ENCODE measurements at regions not wholly inside any gene's neighbourhood (a gene's known extent, or its start where the extent isn't known, plus 50 kb on each side); places are given as distances from the start of the nearest gene placed in this dataset.

DNA sequence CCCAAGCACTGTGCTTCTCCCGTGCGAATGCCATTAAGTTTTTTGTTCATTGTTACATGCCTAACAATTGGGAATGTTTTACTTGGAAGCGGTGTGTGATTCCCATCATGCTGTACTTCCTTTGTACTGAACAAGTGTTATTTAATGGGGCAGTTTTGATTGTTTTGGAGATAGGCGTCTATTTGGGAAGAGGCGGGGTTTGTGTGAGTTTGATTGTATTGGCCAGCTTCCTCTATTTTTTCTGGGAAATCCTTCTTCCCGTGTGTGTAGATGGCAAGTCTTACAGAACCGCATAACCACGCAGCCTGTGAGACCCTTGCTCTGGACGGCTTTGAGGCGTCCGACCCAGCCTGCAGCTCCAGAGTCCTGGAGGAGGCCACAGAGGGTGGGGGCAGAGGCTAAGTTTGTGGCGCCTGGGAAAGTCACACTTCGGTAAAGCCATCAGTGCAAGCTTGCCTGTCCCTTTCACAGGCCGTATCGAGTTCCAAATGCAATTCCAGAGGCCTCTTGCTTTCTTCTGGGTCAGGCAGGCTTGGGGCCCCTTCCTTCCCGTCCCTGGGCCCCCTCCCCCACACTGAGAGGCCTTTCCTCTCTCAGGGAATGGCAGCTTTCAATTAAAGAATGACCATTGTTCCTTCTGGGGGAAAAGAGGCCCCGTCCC, 210.3 kb downstream of the TOMM20 start:
- H3K27ac ChIP-seq (ENCODE audit: low read depth in 2 of 2, low read length in 1 of 2) = no peak overlapping the region
- H3K4me2 ChIP-seq = no peak overlapping the region
- POLR2A ChIA-PET = no interaction called here
- CTCF ChIA-PET = interaction anchor here (0.8 kb wide), 2 partner anchors 10 to 431 kb away, joined by 5 read pairs; no protein-coding TSS in a partner anchor
- 88% methylated on average over 10 of the region's 17 CpGs for WGBS (ENCODE audit: low lambda C conversion rate)
- DNase-seq = no peak
- H3K9ac ChIP-seq = no peak overlapping the region
- no peaks in the 10 kb centered on the region for H3K9me3 ChIP-seq
- H3K36me3 ChIP-seq (replicated peaks in 1 of 2; ENCODE audit: control insufficient read depth in 1 of 2, insufficient read depth in 2 of 2, low read length in 1 of 2) = no peaks in the 10 kb centered on the region
- TF ChIP-seq NFIC (IDR thresholded peaks at IDR 0.05; ENCODE audit: borderline replicate concordance) (no peak), FOXM1 (IDR thresholded peaks at IDR 0.05; ENCODE audit: low read depth) (no peak), REST (IDR thresholded peaks at IDR 0.05; ENCODE audit: low read depth, low read length) (no peak), RFX5 (IDR thresholded peaks at IDR 0.05; ENCODE audit: low read length) (no peak), RAD21 (IDR thresholded peaks at IDR 0.05; ENCODE audit: low read length) (no peak), TAF1 (IDR thresholded peaks at IDR 0.05; ENCODE audit: borderline replicate concordance, low read depth, low read length) (no peak), FOXJ3 (CRISPR knock-in tag; IDR thresholded peaks at IDR 0.05) (no peak), JUND (IDR thresholded peaks at IDR 0.05) (no peak), MAX (IDR thresholded peaks at IDR 0.05; ENCODE audit: low read depth) (no peak), USF2 (IDR thresholded peaks at IDR 0.05; ENCODE audit: borderline replicate concordance, low read depth, low read length) (no peak), NRF1 (IDR thresholded peaks at IDR 0.05; ENCODE audit: low read depth, low read length) (no peak), EP300 (IDR thresholded peaks at IDR 0.05; ENCODE audit: borderline replicate concordance in 1 of 2, low read depth in 1 of 2, low read length in 1 of 2) (no peak), FOSL2 (IDR thresholded peaks at IDR 0.05; ENCODE audit: borderline replicate concordance, low read depth) (no peak), TEAD4 (IDR thresholded peaks at IDR 0.05; ENCODE audit: borderline replicate concordance, insufficient read depth) (no peak)
- TF ChIP-seq, protein P1, sequence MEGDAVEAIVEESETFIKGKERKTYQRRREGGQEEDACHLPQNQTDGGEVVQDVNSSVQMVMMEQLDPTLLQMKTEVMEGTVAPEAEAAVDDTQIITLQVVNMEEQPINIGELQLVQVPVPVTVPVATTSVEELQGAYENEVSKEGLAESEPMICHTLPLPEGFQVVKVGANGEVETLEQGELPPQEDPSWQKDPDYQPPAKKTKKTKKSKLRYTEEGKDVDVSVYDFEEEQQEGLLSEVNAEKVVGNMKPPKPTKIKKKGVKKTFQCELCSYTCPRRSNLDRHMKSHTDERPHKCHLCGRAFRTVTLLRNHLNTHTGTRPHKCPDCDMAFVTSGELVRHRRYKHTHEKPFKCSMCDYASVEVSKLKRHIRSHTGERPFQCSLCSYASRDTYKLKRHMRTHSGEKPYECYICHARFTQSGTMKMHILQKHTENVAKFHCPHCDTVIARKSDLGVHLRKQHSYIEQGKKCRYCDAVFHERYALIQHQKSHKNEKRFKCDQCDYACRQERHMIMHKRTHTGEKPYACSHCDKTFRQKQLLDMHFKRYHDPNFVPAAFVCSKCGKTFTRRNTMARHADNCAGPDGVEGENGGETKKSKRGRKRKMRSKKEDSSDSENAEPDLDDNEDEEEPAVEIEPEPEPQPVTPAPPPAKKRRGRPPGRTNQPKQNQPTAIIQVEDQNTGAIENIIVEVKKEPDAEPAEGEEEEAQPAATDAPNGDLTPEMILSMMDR (IDR thresholded peaks at IDR 0.05) = no peak
- no peaks in the 10 kb centered on the region for H4K20me1 ChIP-seq (ENCODE audit: insufficient read depth)
- no peaks in the 10 kb centered on the region for H3F3A ChIP-seq (replicated peaks; ENCODE audit: insufficient read depth)
- no peaks in the 10 kb centered on the region for H3K27me3 ChIP-seq (ENCODE audit: insufficient read depth)
- H3K4me1 ChIP-seq (ENCODE audit: control insufficient read depth in 1 of 2, insufficient read depth in 2 of 2, low read depth in 1 of 2, low read length in 1 of 2) = peaks cover 0 to 12% of the 10 kb centered on the region in 2 experiments; a peak in 1 of 4 replicates
- no peaks in the 10 kb centered on the region for H3K9me2 ChIP-seq
- no peak overlapping the region for H2AFZ ChIP-seq (ENCODE audit: low read depth)
- H3K4me3 ChIP-seq (ENCODE audit: low read depth in 2 of 2, low read length in 1 of 2) = no peak overlapping the region
- H3K79me2 ChIP-seq (ENCODE audit: insufficient read depth) = no peaks in the 10 kb centered on the region

All from SK-N-SH (cell line).